GM19467 (cell line): ENCODE measurements at regions not wholly inside any gene's neighbourhood (a gene's known extent, or its start where the extent isn't known, plus 50 kb on each side); places are given as distances from the start of the nearest gene placed in this dataset.
"Not testable (repeated sequence)": the region's sequence is repeated elsewhere in the genome, so short reads cannot be mapped to it uniquely, and the experiment has no call there.

Experiments
- ATAC-seq: cut with Tn5 transposase; IDR thresholded peaks from one replicate; pipeline ENCODE4 v1.9.1; 2021; ENCODE audit warnings: mild to moderate bottlenecking, moderate library complexity; ENCODE audit not compliant: unreplicated experiment

DNA sequence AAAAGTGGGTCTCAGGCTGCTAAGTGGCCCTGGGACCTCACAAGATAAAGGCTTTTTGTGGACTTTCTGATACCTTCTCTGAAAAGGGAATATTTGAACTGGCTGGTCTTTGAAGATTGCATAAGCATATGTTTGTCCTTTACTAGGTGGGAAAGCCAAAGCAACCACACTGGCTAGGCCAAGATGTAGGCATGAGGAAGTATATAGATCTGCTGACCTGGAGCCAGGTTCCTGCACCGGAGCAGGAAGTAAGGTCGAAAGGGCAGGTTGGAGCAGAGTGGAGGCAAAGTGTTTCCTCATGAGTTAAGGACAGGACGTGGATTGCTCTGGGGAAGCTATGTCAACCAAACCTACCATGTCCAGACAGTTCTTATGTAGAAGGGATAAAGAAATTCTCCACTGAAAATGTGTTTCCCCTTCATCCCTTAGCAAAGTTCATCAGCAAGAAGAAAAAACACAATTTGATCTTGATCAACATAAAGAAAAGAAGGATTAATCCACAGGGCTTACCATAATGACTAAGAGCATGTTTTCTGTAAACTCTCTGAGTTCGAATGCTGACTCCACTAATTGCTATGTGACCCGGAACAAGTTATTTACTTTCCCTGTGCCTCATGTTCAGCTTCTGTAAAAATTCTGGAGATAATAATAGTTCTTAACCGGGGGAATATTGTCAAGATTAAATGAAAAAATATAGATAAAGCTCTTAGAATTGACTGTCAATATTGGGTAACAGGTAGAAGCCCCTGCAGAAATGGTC is 156.1 kb upstream of the SRD5A2 start:
- ATAC-seq = no peak

DNA sequence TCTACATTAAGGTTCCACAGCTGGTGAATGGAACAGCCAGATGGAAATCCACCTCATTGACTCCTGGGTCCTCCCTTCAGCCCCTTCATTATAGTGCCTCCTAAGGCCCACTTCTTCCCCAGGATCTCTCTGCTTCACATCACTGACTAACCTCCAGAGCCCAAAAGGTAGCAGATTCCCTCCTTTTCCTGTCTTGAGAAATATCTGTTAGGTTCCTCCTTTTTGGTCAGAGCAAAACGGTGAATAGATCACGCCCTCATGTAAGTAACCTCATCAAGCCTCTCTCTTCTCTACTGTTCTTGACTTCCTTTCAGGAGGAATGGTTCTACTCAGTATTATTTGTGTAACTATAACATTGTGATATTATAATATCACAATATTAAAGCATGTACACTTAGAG is 155.0 kb upstream of the SRD5A2 start:
- no peak for ATAC-seq

DNA sequence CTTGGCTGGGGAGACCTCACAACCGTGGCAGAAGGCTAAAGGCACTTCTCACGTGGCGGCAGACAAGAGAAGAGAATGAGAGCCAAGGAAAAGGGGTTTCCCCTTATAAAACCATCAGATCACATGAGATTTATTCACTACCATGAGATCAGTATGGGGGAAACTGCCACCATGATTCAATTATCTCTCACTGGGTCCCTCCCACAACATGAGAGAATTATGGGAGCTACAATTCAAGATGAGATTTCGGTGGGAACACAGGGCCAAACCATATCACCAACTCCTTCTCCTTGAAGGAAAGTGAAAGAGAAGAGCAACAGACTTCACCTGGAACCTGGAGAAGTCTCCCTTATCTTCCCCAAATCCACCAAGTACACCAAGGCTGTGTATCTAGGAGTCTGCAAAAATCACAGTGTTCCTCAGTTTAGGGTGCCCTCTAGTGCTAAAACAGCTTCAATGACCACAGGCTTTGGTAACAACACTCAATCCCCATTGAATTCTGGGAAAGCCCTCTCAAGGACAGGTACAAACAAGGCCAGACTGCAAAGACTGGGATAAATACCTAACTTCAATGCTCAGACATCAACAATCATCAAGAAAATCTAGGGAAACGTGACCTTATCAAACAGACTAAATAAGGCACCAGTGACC is 148.8 kb upstream of the SRD5A2 start:
- no peak for ATAC-seq

DNA sequence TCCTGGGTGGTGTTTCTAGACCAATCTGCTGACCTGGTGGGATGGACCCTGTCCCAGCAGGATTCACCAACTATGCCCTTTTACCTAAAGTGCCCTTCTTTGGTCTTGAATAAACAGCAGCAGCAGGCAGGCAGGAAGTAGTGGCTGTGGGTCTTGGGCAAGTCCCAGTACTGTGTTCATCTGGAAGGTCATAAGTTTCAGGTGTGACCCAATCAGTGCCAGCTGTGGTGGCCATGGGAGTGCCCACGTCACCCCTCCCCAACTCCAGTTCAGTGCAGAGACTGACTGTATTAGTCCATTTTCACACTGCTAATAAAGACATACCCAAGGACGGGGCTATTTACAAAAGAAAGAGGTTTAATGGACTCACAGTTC is 148.3 kb upstream of the SRD5A2 start:
- ATAC-seq = no peak

DNA sequence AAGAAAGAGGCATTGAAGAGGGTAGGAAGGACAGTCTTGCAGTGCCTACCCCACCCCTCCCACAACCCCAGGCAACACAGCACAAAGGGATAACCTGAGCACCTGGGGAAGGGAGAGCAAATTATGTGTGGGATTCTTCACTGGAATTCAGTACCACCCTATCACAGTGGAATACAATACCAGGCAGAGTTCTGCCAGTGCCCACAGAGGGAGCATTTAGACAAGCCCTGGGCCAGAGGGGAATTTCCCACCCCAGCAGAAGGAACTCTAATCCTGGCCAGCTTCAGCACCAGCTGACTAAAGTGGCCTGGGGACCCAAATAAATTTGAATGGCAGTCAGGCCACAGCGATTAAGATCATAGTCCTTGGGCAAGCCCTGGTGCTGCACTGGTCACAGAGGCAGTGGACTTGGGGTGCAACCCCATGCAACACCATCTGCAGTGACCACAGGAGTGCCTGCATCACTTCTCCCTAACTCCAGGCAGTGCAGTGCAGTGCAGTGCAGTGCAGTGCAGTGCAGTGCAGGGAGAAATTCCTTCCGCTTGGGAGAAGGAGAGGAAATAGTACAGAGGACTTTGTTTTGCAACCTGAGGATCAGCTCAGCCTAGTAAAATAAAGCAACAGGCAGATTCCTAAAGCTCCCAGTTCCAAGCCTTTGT is 147.8 kb upstream of the SRD5A2 start:
- no peak for ATAC-seq

DNA sequence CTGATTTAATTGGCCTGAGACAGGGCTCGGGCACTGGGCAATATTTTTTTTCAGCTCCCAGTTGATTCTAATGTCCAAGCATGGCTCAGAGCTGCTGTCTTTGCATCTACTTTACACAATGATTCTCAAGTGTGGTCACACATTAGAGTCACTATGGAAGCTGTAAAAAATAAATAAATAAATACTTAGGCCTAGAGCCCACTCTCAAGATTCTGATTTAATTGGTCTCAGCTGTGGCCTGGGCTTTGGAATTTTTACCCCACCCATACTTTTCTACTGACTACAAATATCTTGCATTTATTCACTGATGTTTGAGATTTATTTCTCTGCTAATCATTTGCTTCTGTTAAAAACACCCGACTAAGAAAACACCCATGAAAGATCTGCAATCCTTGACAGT is 145.7 kb upstream of the SRD5A2 start:
- no peak for ATAC-seq

DNA sequence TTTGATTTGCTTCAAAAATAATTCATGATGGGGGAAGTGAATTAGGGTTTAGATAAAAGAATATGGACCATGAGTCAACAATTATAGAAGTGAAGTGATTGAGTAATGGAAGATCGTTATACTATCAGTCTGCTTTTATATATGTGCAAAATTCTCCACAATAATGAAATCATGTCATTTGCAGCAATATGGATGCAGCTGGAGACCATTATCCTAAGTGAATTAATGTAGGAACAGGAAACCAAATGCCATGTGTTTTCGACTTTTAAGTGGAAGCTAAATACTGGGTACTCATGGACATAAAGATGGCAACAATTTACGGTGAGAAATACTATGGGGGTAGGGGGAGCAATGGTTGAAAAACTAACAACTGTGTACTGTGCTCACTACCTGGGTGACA is 144.7 kb upstream of the SRD5A2 start:
- ATAC-seq = no peak

DNA sequence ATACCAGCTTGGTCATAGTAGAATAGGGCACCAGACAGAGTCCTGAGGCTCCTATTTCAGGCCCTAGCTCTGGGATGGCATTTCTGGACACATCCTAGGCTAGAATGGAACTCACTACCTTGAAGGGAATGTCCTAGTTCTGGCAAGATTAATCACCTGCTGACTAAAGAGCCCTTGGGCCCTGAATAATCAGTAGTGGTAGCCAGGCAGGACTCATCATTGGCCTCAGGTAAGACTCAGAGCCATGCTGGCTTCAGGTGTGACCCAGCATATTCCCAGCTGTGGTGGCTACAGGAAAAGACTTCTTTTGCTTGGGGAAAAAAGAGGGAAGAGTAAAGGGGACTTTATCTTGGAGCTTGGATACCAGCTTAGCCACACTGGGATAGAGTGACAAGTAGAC is 131.0 kb upstream of the SRD5A2 start:
- ATAC-seq = no peak

DNA sequence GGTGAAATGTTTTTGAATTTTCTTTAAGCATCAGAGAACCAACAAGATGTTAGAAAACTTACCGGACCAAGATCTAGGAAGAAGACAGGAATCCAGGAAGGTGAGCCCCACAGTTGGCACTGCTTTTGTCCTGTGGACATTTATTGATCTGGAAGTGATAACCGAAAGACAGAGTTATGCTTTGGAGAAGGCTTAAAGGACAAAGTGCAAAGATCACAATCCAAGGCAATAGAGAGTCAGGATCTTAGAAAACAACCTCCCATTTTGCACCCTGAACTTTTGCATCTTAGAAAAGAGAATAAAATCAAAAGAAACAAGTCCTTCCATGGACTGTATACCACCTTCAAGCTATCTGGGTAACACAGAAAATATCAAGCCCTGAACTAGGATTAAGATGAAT is 129.4 kb upstream of the SRD5A2 start:
- ATAC-seq = no peak

DNA sequence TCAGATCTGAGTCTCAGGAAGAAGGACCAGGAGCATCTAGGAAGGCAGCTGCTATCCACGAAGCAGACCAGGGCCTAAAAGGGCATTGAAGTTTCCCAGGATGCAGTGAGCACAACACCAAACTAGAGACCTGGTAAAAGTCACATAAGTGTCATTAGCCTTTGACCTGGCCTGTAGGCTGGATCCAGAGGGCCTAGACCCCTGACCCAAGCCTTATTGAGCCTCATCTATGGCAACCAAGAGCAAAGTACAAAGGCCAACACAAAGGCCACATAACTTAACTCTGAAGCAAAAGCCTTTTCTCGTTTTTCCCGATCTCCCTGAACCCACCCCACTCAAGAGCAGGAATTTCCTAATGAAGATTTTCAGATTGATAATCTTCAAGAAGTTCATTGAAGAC is 127.3 kb upstream of the SRD5A2 start:
- ATAC-seq = no peak

DNA sequence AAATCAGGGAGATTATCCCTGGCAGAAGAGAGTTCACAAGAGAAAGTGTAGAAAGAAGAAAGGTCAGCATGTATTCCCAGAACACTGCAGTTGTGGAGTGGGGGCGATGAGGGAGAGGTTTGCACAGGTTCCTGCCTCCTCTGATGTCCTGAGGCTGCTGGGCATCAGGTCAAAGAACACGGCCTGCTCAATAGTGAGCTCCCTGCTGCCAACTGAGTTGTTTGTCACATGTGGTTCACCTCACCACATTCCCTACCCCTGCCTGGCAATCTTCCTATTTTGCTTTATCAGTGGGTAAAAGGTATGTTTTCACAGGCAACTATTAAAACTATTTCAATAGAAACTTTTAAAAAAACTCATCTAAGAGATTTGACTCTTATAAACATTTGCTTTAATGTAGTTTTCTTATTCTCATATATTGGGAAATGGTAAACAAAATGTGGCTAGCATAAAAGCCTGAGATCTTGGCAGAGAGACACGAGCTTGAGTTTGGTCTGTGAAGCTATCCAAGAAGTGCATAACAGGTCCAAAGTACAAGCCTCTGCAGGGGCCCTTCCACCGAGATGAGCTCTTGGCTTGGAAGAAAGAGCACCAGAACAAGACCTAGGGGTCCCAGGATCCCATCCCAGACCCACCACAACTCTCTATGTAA is 123.9 kb upstream of the SRD5A2 start:
- ATAC-seq = no peak

DNA sequence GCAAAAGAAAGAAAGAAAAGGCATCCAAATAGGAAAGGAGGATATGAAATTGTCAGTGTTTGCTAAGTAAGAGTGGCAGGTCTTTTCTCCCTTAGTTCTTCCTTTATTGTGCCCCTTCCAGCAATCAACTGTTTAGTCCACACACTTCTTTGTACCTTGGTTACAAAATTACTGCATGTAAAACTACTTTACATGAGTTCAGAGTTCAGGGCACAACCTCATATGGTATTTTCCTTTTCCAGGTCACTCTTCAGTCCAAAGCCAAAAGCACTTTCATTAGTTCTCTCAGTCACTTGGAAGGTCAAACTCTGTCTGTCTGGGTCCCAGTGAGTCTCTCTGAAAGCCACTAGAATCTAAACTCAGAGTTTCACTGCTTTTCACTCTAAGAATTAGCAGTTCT is 122.5 kb upstream of the SRD5A2 start:
- no peak for ATAC-seq

DNA sequence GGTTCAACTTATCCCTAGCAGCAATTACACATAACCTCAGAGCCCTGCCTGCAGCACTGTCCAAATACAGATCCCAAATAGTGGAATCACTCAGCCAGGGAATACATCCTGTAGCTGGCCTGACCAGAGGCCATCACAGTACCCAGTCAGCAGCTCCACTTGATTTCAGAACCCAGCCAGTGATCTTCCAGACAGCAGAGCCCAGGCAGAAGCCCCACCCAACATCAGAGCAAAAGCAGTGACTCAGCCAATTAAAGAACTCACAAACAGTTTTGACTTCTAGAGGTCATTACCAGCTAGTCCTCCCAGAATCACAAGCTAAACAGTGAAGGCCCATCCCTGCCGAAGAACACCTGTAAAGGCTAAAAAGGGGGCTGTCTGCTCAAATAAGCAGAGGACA is 118.0 kb upstream of the SRD5A2 start:
- ATAC-seq = no peak

DNA sequence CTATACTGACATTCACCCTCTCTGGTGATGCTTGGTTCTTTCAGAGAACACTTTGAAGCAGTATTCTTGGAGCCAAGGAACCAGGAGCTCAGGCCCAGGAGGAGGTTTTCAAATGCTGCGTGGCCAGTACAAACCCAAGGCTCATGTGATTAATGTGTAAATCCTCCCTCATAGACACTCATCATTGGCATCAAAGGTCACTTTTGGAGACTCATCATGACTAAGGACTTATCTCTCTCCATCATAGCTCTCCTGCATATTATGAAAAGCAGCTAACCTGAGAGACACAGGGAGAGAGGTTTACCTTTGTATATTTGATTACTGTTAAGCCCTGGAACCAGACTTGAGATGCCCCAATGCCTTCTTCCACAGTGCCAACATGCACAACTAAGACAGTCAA is 115.3 kb upstream of the SRD5A2 start:
- ATAC-seq = no peak

DNA sequence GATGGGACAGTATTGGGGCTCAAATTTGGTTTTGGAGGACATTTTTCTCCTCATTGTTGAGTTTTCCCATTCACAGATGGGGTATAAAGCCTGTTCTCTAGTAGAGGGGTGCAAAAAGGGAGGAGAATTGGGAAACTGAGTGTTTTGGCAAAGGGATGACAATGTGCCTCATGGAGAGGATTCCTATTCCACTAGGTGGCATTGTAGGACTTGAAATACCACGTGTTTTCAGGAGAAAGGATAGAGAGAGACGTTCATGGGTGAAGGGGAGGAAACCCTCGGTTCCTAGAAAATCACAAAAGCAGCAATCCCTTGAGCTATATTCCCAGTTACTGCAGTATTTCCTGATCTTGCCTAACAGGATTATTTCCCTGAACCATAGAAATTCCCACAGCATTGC is 113.7 kb upstream of the SRD5A2 start:
- ATAC-seq = no peak

DNA sequence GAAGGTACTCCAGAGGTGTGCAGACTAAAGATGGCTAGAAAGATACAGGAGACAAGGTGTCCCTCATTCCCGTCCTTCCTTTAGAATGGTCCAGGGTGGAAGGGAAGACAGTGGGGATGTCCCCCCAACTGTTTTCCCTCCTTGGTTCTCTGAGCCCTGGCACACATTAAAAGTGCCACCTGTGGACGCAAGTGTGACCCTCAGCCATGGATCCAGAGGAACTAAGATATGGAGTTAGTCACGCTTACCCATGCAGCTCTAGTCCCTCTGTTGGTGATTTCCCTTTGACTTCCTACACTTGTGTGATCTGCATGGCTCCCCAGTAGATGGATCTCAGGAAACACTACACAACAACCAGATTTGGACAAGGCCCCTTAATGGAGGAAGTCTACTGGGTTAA is 113.1 kb upstream of the SRD5A2 start:
- ATAC-seq = no peak

DNA sequence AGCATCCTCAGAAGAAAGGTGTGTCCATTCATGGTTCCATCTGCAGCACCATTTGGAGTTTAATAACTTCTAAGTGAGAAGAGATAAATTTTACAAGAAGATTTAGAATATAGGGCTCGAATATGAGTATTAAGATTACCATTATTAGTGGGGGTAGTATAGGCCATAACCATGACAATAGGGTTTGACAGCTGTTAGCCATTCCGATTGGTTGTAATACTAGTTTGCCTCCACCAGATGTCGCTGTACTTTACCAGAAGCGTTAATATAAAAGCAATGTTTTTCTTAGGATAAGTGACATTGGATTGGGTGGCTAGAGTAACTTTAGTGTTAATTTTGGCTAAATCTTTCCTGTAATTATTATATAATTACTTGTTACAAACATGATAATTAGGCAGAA is 107.5 kb upstream of the SRD5A2 start:
- no peak for ATAC-seq

DNA sequence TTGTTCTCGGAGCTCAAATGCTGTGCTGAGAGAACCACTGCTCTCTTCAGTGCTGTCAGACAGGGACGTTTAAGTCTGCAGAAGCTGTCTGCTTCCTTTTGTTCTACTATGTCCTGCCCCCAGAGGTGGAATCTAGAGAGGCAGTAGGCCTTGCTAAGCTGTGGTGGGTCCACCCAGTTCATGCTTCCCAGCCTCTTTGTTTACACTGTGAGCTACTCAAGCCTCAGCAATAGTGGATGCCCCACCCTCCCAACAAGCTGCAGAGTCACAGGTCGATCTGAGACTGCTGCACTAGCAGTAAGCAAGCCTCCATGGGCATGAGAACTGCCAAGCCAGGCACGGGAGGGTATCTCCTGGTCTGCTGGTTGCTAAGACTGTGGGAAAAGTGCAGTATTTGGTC is 102.8 kb upstream of the SRD5A2 start:
- ATAC-seq = not testable (repeated sequence)

DNA sequence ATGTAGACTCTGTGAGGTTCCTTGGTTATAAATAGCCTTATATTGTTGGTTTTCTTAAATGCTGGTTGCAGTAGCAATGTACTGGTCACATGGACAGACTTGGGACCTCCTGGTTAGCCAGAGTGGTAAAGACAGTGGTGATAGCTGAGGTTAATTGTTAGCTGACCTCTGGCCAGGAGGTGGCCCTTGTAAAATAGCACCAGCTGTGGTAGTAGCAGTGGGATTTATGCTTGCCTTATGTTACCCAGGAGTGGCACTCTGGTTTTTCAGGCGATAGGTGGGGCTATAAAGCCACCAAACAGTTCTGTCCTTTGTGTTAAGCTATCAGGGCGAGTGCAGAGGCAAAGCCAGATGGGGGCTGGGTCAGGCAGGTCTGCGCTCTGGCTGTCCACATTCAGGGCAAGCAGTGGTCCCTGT is 94.8 kb upstream of the SRD5A2 start:
- no peak for ATAC-seq

DNA sequence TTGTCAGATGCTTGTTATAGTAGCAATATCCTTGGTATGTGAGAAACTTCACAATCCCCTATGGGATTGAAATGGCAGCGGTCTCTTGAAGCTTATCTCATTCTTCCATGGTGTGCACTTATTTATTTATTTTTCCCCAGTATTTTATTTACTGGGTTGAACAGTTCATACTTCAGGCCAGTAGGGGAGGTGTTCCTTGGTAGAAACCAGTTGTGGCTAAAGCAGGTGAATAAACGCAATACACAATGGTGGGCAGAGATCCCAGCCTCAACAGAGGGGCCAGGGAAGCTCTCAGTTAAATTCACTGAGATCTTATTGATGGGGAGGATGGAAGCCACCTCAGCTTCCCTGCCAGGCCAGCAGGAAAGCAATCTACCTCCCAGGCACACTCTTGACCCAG is 93.7 kb upstream of the SRD5A2 start:
- ATAC-seq = no peak

DNA sequence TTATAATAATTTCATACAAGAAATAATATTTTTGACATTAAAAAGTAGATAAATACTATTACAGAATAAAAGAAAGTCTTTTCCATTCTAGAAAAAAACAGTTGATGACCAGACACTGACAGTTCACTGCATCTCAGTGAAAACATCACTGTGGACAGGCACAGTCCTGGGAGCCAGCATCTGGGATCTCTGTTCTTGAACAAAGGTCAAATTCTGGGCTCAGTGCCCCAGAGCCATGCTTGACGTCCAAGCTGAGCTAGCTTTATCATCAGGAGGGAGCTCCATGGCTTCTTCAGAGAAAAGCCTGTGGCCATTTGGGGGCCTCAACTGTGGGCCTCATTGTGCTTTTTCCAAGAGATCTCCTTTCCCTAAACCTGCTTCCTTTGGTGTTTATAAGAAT is 86.1 kb upstream of the SRD5A2 start:
- ATAC-seq = no peak
